CD4-positive, alpha-beta T cell treated with Interleukin-17A for 1 hour (primary cell): ENCODE measurements at regions not wholly inside any gene's neighbourhood (a gene's known extent, or its start where the extent isn't known, plus 50 kb on each side); places are given as distances from the start of the nearest gene placed in this dataset.
"Not testable (repeated sequence)": the region's sequence is repeated elsewhere in the genome, so short reads cannot be mapped to it uniquely, and the experiment has no call there.

Source experiments
- DNase-seq: peaks from one replicate; pipeline ENCODE4 v3.0.0-alpha.2; 2020

- no peak for DNase-seq
Observed at GRCh38 chr11:96940227-96940626, 550.4 kb downstream of the JRKL start.

- DNase-seq = no peak
Observed at GRCh38 chr11:96942855-96943254, 553.0 kb downstream of the JRKL start.

- no peak for DNase-seq
Observed at GRCh38 chr11:96943970-96944369, 554.2 kb downstream of the JRKL start.

- DNase-seq = no peak
Observed at GRCh38 chr11:96948066-96948465, 558.3 kb downstream of the JRKL start.

- no peak for DNase-seq
Observed at GRCh38 chr11:96949464-96949863, 559.7 kb downstream of the JRKL start.

- DNase-seq = no peak
Observed at GRCh38 chr11:96954587-96955242, 564.9 kb downstream of the JRKL start.

GRCh38 chr11:96960476-96960875, 570.7 kb downstream of the JRKL start:
- no peak for DNase-seq

GRCh38 chr11:96960926-96961325, 571.1 kb downstream of the JRKL start:
- no peak for DNase-seq

GRCh38 chr11:96961931-96962330, 572.1 kb downstream of the JRKL start:
- DNase-seq = no peak

- DNase-seq = no peak
Observed at GRCh38 chr11:96963375-96963774, 573.6 kb downstream of the JRKL start.

GRCh38 chr11:96964661-96965060, 574.8 kb downstream of the JRKL start:
- DNase-seq = no peak

- no peak for DNase-seq
Observed at GRCh38 chr11:96967616-96968015, 577.8 kb downstream of the JRKL start.

- no peak for DNase-seq
Observed at GRCh38 chr11:96969251-96969650, 579.4 kb downstream of the JRKL start.

GRCh38 chr11:96978751-96979150, 588.9 kb downstream of the JRKL start:
- DNase-seq = no peak

- no peak for DNase-seq
Observed at GRCh38 chr11:96986516-96986915, 596.7 kb downstream of the JRKL start.

GRCh38 chr11:96990914-96991313, 601.1 kb downstream of the JRKL start:
- DNase-seq = no peak

GRCh38 chr11:97000481-97000880, 610.7 kb downstream of the JRKL start:
- DNase-seq = no peak

- DNase-seq = no peak
Observed at GRCh38 chr11:97007283-97007682, 617.5 kb downstream of the JRKL start.

- DNase-seq = no peak
Observed at GRCh38 chr11:97009613-97010012, 619.8 kb downstream of the JRKL start.

- DNase-seq = not testable (repeated sequence)
Observed at GRCh38 chr11:97010997-97011396, 621.2 kb downstream of the JRKL start.

GRCh38 chr11:97015327-97015726, 625.5 kb downstream of the JRKL start:
- DNase-seq = no peak

GRCh38 chr11:97019305-97019704, 629.5 kb downstream of the JRKL start:
- DNase-seq = no peak

- no peak for DNase-seq
Observed at GRCh38 chr11:97019754-97020153, 629.9 kb downstream of the JRKL start.

- DNase-seq = no peak
Observed at GRCh38 chr11:97022955-97023354, 633.1 kb downstream of the JRKL start.

GRCh38 chr11:97028836-97029406, 639.1 kb downstream of the JRKL start:
- no peak for DNase-seq
